GM19025 (cell line): ENCODE measurements at regions not wholly inside any gene's neighbourhood (a gene's known extent, or its start where the extent isn't known, plus 50 kb on each side); places are given as distances from the start of the nearest gene placed in this dataset.

Source experiments
- ATAC-seq: cut with Tn5 transposase; IDR thresholded peaks from one replicate; pipeline ENCODE4 v1.9.1; 2021; ENCODE audit warnings: mild to moderate bottlenecking, low read depth, moderate library complexity; ENCODE audit not compliant: unreplicated experiment

GRCh38 chr1:118254491-118255425 is 69.7 kb upstream of the SPAG17 start:
- no peak for ATAC-seq

DNA sequence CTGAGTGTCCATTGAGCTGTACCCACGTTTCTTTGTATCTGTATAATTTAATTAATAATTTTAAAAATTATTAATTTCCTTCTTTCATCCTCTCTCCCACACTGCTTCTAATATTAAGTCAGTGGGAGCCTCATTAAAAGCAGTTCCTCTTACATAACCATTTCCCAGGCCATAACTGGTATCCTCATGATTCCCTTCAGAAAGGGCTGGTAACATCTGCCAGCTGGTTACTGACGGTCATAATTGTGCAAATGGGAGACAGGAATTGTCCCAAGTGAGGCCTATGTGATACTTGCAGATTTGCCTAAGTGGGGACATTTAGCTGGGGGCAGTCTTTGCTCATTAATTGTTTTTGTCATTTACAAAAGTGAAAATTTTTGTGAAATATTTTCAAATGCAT is 69.0 kb upstream of the SPAG17 start:
- ATAC-seq = no peak

- ATAC-seq = no peak
These were observed 68.3 kb upstream of the SPAG17 start for GRCh38 chr1:118253053-118253915.

- ATAC-seq = no peak
These were observed 67.6 kb upstream of the SPAG17 start for GRCh38 chr1:118252624-118253023.

GRCh38 chr1:118250232-118250631 is 65.2 kb upstream of the SPAG17 start:
- ATAC-seq = no peak

DNA sequence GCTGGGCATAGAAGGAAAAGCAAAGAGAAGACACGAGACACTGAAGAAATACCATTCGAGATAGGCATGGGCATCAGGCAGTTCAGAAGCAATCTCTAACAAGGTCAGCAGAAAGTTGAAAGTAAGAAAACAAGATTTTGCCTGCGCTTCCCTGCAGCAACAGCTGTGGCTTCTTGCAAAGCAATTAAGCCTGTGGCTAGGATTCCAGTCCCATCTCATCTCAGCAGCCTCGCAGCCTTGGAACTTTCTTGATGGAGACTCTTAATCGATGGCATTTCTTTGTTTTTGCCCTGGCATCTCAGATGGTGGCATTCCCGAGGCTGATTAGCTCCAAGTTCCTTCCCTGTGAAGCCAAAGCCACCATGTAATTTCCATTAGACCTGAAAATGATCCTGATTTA is 64.6 kb upstream of the SPAG17 start:
- ATAC-seq = no peak

DNA sequence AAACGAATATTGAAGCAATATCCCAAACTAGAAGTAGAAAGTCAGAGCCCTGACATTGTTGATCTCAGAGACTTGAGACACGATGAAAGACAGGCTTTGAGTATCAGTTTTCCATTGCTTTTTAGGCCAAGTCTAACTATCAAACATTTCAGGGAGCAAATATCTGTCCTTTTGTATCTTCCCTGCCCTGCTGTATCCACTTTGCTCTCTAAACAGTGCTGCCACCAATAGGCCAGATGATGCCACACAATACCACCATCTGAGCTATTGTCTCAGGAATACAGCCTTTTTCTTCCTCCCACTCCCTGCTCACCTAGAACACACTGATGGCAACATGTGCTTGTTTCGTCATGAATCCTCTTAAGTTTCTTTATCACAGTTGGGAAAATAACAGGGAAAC is 62.6 kb upstream of the SPAG17 start:
- no peak for ATAC-seq

GRCh38 chr1:118246646-118247045 is 61.6 kb upstream of the SPAG17 start:
- no peak for ATAC-seq

DNA sequence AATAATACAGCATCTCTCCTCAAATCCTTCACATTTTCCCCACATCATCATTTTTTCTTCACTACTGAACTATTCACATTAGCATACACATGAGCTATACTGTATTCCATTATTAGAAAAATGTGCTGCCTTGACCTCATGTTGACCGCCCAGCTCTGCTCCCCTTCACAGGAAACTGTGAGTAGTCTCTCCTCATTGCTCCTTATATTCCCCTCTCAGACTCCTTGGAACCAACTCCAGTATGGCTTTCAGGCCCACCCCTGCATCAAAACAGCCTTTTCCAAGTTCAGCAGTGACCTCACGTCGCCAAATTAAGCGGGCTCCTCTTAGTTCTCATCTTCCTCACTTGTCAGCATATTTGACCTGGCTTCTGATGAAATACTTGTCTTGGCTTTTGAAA is 59.2 kb upstream of the SPAG17 start:
- no peak for ATAC-seq

DNA sequence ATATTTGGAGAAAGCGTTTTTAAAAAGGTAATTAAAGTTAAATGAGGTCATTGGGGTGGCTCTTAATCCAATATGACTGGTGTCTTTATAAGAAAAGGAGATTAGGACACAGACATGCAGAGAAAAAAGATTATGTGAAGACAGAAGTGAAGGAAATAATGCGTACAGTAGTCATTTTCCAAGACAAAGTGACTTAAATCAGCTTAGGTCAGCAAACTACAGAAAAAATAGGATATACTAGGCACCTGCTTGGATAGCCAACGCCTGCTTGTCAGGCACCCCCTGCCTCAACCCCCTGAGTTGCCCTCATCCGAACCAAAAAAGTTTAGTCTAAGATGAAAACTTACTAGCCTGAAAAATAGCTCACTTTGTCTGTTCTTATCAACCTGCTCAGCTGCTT is 58.2 kb upstream of the SPAG17 start:
- no peak for ATAC-seq
